GM10266 (cell line): ENCODE measurements at regions not wholly inside any gene's neighbourhood (a gene's known extent, or its start where the extent isn't known, plus 50 kb on each side); places are given as distances from the start of the nearest gene placed in this dataset.

Experiments
- DNase-seq: peaks from one replicate; pipeline ENCODE4 v3.0.0; 2012; ENCODE audit errors: extremely low spot score
- CTCF ChIP-seq: IDR thresholded peaks from 2 replicates; pipeline ENCODE4 v1.5.1; 2012; ENCODE audit warnings: mild to moderate bottlenecking, low read depth; ENCODE audit not compliant: control insufficient read depth, insufficient read depth; ENCODE audit errors: missing control alignments

- no peak for TF ChIP-seq CTCF
- no peak for DNase-seq
Observed at GRCh38 chr4:1503583-1504471, 97.6 kb upstream of the NKX1-1 start.

GRCh38 chr4:1502976-1503375, 96.7 kb upstream of the NKX1-1 start:
- no peak for DNase-seq

GRCh38 chr4:1502501-1502886, 96.3 kb upstream of the NKX1-1 start:
- DNase-seq = no peak
- TF ChIP-seq CTCF = no peak

More at GRCh38 chr4:1502976-1503375, 96.7 kb upstream of the NKX1-1 start:
- no peak for TF ChIP-seq CTCF

GRCh38 chr4:1501754-1502500, 95.7 kb upstream of the NKX1-1 start:
- no peak for TF ChIP-seq CTCF

GRCh38 chr4:1500966-1501753, 94.9 kb upstream of the NKX1-1 start:
- no peak for TF ChIP-seq CTCF
- no peak for DNase-seq

More at GRCh38 chr4:1501754-1502500, 95.7 kb upstream of the NKX1-1 start:
- DNase-seq = no peak

GRCh38 chr4:1500231-1500965, 94.2 kb upstream of the NKX1-1 start:
- no peak for DNase-seq
- no peak for TF ChIP-seq CTCF
